A549 (cell line): ENCODE measurements at regions not wholly inside any gene's neighbourhood (a gene's known extent, or its start where the extent isn't known, plus 50 kb on each side); places are given as distances from the start of the nearest gene placed in this dataset.

Experiments
- BHLHE40 ChIP-seq: IDR thresholded peaks from 2 replicates; pipeline ENCODE4 v1.6.1; 2012; ENCODE audit warnings: low read depth, low read length, inconsistent platforms
- CHD2 ChIP-seq: fragments of 150-350 bp; IDR thresholded peaks from 2 replicates; pipeline ENCODE4 v1.6.1; 2014; ENCODE audit warnings: low read length; ENCODE audit not compliant: partially characterized antibody
- CTCF ChIP-seq: fragments of >200 bp; sonication (Bioruptor Twin); formaldehyde crosslinking; IDR thresholded peaks from 3 replicates; pipeline ENCODE4 v1.5.1; 2016
- JUNB ChIP-seq: fragments of >200 bp; sonication (Bioruptor Twin); formaldehyde crosslinking; IDR thresholded peaks from 2 replicates; pipeline ENCODE4 v1.6.1; 2016
- POLR2A ChIP-seq: IDR thresholded peaks from 2 replicates; pipeline ENCODE4 v1.6.1; 2012; ENCODE audit warnings: mild to moderate bottlenecking, low read length
- REST ChIP-seq: fragments of 200-600 bp; sonication (generic); IDR thresholded peaks from 2 replicates; pipeline ENCODE4 v1.6.1; 2016; ENCODE audit warnings: antibody characterized with exemption, mild to moderate bottlenecking, moderate library complexity
- RNF2 ChIP-seq: fragments of 200-600 bp; sonication (generic); IDR thresholded peaks from 2 replicates; pipeline ENCODE4 v1.6.1; 2016; ENCODE audit warnings: low read depth, mild to moderate bottlenecking, antibody characterized with exemption, moderate library complexity, borderline replicate concordance

- TF ChIP-seq BHLHE40 (no peak), JUNB (no peak), POLR2A (no peak), RNF2 (no peak), CTCF (no peak), REST (no peak), CHD2 (no peak)
Measured at GRCh38 chr13:34826432-34826831, 115.6 kb upstream of the NBEA start.
